GM18519 (cell line): ENCODE measurements at regions not wholly inside any gene's neighbourhood (a gene's known extent, or its start where the extent isn't known, plus 50 kb on each side); places are given as distances from the start of the nearest gene placed in this dataset.

Source experiments
- ATAC-seq: cut with Tn5 transposase; IDR thresholded peaks from one replicate; pipeline ENCODE4 v1.9.1; 2021; ENCODE audit warnings: mild to moderate bottlenecking, moderate library complexity; ENCODE audit not compliant: unreplicated experiment, low FRiP score

GRCh38 chr6:139587469-139587868 is 213.0 kb upstream of the CITED2 start:
- no peak for ATAC-seq

GRCh38 chr6:139586273-139586672 is 211.8 kb upstream of the CITED2 start:
- ATAC-seq: no peak

GRCh38 chr6:139584599-139584998 is 210.2 kb upstream of the CITED2 start:
- no peak for ATAC-seq

GRCh38 chr6:139583420-139583819 is 209.0 kb upstream of the CITED2 start:
- ATAC-seq: no peak

GRCh38 chr6:139582956-139583355 is 208.5 kb upstream of the CITED2 start:
- ATAC-seq: no peak

- no peak for ATAC-seq
Measured at GRCh38 chr6:139581485-139581865, 207.0 kb upstream of the CITED2 start.

- ATAC-seq: peak; percentile 92
Measured at GRCh38 chr6:139580592-139581484, 206.4 kb upstream of the CITED2 start.

GRCh38 chr6:139577763-139578604 is 203.5 kb upstream of the CITED2 start:
- ATAC-seq: no peak

GRCh38 chr6:139577124-139577762 is 202.8 kb upstream of the CITED2 start:
- ATAC-seq: no peak

GRCh38 chr6:139572001-139572400 is 197.6 kb upstream of the CITED2 start:
- ATAC-seq: no peak

- no peak for ATAC-seq
Measured at GRCh38 chr6:139570166-139570565, 195.7 kb upstream of the CITED2 start.

GRCh38 chr6:139569566-139569965 is 195.1 kb upstream of the CITED2 start:
- no peak for ATAC-seq

- no peak for ATAC-seq
Measured at GRCh38 chr6:139568956-139569538, 194.6 kb upstream of the CITED2 start.

- ATAC-seq: peak; percentile 62
Measured at GRCh38 chr6:139568151-139568955, 193.9 kb upstream of the CITED2 start.

- no peak for ATAC-seq
Measured at GRCh38 chr6:139567095-139567494, 192.6 kb upstream of the CITED2 start.

GRCh38 chr6:139565591-139565990 is 191.1 kb upstream of the CITED2 start:
- no peak for ATAC-seq

- no peak for ATAC-seq
Measured at GRCh38 chr6:139557547-139557946, 183.1 kb upstream of the CITED2 start.

- ATAC-seq: no peak
Measured at GRCh38 chr6:139556532-139556931, 182.1 kb upstream of the CITED2 start.

GRCh38 chr6:139553916-139554315 is 179.5 kb upstream of the CITED2 start:
- no peak for ATAC-seq

- no peak for ATAC-seq
Measured at GRCh38 chr6:139551376-139551775, 176.9 kb upstream of the CITED2 start.
